ENCODE measurements at regions not wholly inside any gene's neighbourhood (a gene's known extent, or its start where the extent isn't known, plus 50 kb on each side); places are given as distances from the start of the nearest gene placed in this dataset.

DNA sequence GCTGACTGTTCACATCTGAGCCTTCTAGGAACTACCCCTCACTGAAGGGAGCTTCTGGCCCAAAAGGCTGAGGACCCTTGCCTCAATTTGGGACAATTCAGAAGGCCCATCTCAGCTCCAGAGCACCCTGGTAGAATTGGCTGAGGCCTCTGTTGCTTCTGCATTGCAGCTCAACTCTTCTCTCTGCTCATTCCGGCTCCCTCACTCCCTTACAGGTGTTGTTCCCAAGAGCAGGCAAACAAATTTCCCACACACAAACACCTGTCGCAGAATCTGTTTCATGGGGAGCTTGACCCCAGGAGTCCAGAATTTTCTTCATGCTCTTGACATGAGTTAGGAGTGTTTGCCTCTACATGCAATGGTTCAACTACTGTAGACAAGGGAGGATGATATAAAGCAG lies 78.7 kb downstream of the CRYGS start:
- TF ChIP-seq FOS (IDR thresholded peaks at IDR 0.05; ENCODE audit: borderline replicate concordance, insufficient read depth, low read length): no peak
- no peak for TF ChIP-seq POLR2AphosphoS5 (IDR thresholded peaks at IDR 0.05; ENCODE audit: insufficient read depth, low read depth, low read length)
- TF ChIP-seq CTCF (IDR thresholded peaks at IDR 0.05; ENCODE audit: extremely low read depth in 1 of 2, insufficient read depth in 1 of 2, low read depth in 1 of 2, low read length in 2 of 2): no peak
- TF ChIP-seq MYC (IDR thresholded peaks at IDR 0.05; ENCODE audit: low read depth, low read length): no peak
- no peak for TF ChIP-seq EZH2 (IDR thresholded peaks at IDR 0.05; ENCODE audit: borderline replicate concordance, low read depth, low read length, severe bottlenecking)
- TF ChIP-seq JUN (IDR thresholded peaks at IDR 0.05; ENCODE audit: borderline replicate concordance, insufficient read depth, insufficient read length, low read depth): no peak
- TF ChIP-seq POLR2A (IDR thresholded peaks at IDR 0.05; ENCODE audit: low read depth, low read length): no peak
- no peak for TF ChIP-seq GATA2 (IDR thresholded peaks at IDR 0.05; ENCODE audit: insufficient read depth, insufficient read length, low read depth, low read length)
- TF ChIP-seq MAX (IDR thresholded peaks at IDR 0.05; ENCODE audit: insufficient read depth, insufficient read length): no peak
- Histone ChIP-seq H3K27me3 (ENCODE audit: control insufficient read depth in 2 of 2, insufficient read depth in 2 of 2, low read length in 2 of 2) (no peaks in the 10 kb centered on the region), H3K4me2 (ENCODE audit: insufficient read depth, low read length) (no peak overlapping the region), H3K79me2 (ENCODE audit: control insufficient read depth, insufficient read depth, low read length) (no peaks in the 10 kb centered on the region), H2AFZ (ENCODE audit: low read depth, low read length) (no peak overlapping the region), H3K9me1 (replicated peaks; ENCODE audit: control insufficient read depth, extremely low read depth, insufficient read depth, low read length) (no peaks in the 10 kb centered on the region), H3K9ac (replicated peaks; ENCODE audit: extremely low read depth, insufficient read depth, low read length) (no peak overlapping the region), H3K36me3 (ENCODE audit: control insufficient read depth in 2 of 2, extremely low read depth in 1 of 2, insufficient read depth in 2 of 2, low read length in 2 of 2) (no peaks in the 10 kb centered on the region), H3K4me3 (replicated peaks in 1 of 3; ENCODE audit: insufficient read depth in 1 of 3, low read depth in 1 of 3, low read length in 3 of 3) (no peak overlapping the region), H3K4me1 (ENCODE audit: control insufficient read depth, extremely low read depth, insufficient read depth, low read length) (no peaks in the 10 kb centered on the region), H3K27ac (ENCODE audit: insufficient read depth, low read depth, low read length) (no peak overlapping the region), H3K9me3 (replicated peaks; ENCODE audit: control insufficient read depth, insufficient read depth, low read length) (no peaks in the 10 kb centered on the region), H4K20me1 (replicated peaks; ENCODE audit: control insufficient read depth, extremely low read depth, insufficient read depth, low read length) (no peaks in the 10 kb centered on the region)
- ChIA-PET POLR2A (no interaction called here), CTCF (interaction anchor here (1.1 kb wide), 1 partner anchor 71 kb away, joined by 3 read pairs; no protein-coding TSS in a partner anchor)
- no TSS peak for BruUV-seq (replicated peaks)
- intact Hi-C loops (cut with micrococcal nuclease): no loop called here
- no peak for DNase-seq (ENCODE audit: low read depth, low spot score)
- FAIRE-seq: no peak
- dilution Hi-C loops (cut with MboI; ENCODE audit: extremely low pct_ligation_motif_present, low sequenced_read_pairs): no loop called here
